Keratinocyte (primary cell): ENCODE measurements at regions not wholly inside any gene's neighbourhood (a gene's known extent, or its start where the extent isn't known, plus 50 kb on each side); places are given as distances from the start of the nearest gene placed in this dataset.
"Not testable (repeated sequence)": the region's sequence is repeated elsewhere in the genome, so short reads cannot be mapped to it uniquely, and the experiment has no call there.

ENCODE experiments used
- DNase-seq: peaks from one replicate; pipeline ENCODE4 v3.0.0-alpha.2; 2011; ENCODE audit warnings: low read depth, missing footprints, low spot score
- FAIRE-seq: peaks from 2 replicates; lab custom pipeline; 2011; peaks lifted over from hg19 to GRCh38; lab: Jason Lieb, UNC
- H2AFZ ChIP-seq: 2 replicates; pipeline ENCODE4 v1.6.0; 2012; ENCODE audit warnings: low read length, control low read depth, inconsistent platforms; ENCODE audit not compliant: control insufficient read depth
- H3K27ac ChIP-seq: 2 replicates; pipeline ENCODE4 v1.5.1; 2011; ENCODE audit warnings: low read length; ENCODE audit not compliant: control insufficient read depth, insufficient read depth
- H3K27me3 ChIP-seq: 3 replicates; pipeline ENCODE4 v1.6.0; 2011; ENCODE audit warnings: low read length; ENCODE audit not compliant: control insufficient read depth, insufficient read depth; ENCODE audit errors: extremely low read depth
- H3K36me3 ChIP-seq, 2 experiments: 2 replicates in 1 of 2; 3 replicates in 1 of 2; pipeline ENCODE4 v1.5.1; 2011; ENCODE audit warnings: low read length in 2 of 2, mild to moderate bottlenecking in 1 of 2; ENCODE audit not compliant: control insufficient read depth in 2 of 2, insufficient read depth in 2 of 2; ENCODE audit errors: extremely low read depth in 1 of 2
- H3K4me1 ChIP-seq: 3 replicates; pipeline ENCODE4 v1.5.1; 2011; ENCODE audit warnings: low read length; ENCODE audit not compliant: control insufficient read depth, insufficient read depth; ENCODE audit errors: extremely low read depth
- H3K4me2 ChIP-seq: 3 replicates; pipeline ENCODE4 v1.6.0; 2011; ENCODE audit warnings: low read depth, low read length; ENCODE audit not compliant: control insufficient read depth, insufficient read depth; ENCODE audit errors: extremely low read depth
- H3K4me3 ChIP-seq, 3 experiments: fragments of 200-600 bp in 1 of 3; sonication (generic) in 1 of 3; 2 replicates in 2 of 3; 3 replicates in 1 of 3; pipeline ENCODE4 v1.5.1; 2011 to 2016; ENCODE audit warnings: low read length in 3 of 3, mild to moderate bottlenecking in 3 of 3, control low read depth in 2 of 3, inconsistent platforms in 1 of 3, low read depth in 1 of 3, mixed read lengths in 1 of 3, mixed run types in 1 of 3, moderate library complexity in 1 of 3; ENCODE audit not compliant: control insufficient read depth in 2 of 3, insufficient read depth in 2 of 3; ENCODE audit errors: extremely low read depth in 1 of 3
- H3K79me2 ChIP-seq: 2 replicates; pipeline ENCODE4 v1.6.0; 2012; ENCODE audit warnings: low read length; ENCODE audit not compliant: control insufficient read depth, insufficient read depth
- H3K9ac ChIP-seq: 3 replicates; pipeline ENCODE4 v1.6.0; 2011; ENCODE audit warnings: low read length; ENCODE audit not compliant: control insufficient read depth, insufficient read depth; ENCODE audit errors: extremely low read depth
- H3K9me1 ChIP-seq: 3 replicates; pipeline ENCODE4 v1.6.0; 2011; ENCODE audit warnings: low read length; ENCODE audit not compliant: control insufficient read depth, insufficient read depth; ENCODE audit errors: extremely low read depth
- H3K9me3 ChIP-seq: 2 replicates; pipeline ENCODE4 v1.5.1; 2012; ENCODE audit warnings: low read depth, low read length; ENCODE audit not compliant: control insufficient read depth
- H4K20me1 ChIP-seq: 3 replicates; pipeline ENCODE4 v1.6.0; 2011; ENCODE audit warnings: low read length; ENCODE audit not compliant: control insufficient read depth, insufficient read depth; ENCODE audit errors: extremely low read depth
- EZH2 ChIP-seq: IDR thresholded peaks from one replicate; pipeline ENCODE4 v1.6.1; 2012; ENCODE audit warnings: inconsistent platforms, mild to moderate bottlenecking, low read length, moderate library complexity
- dilution Hi-C: fragments of 300-500 bp; cut with MboI; formaldehyde crosslinking; loops from one replicate; pipeline ENCODE4 v1.7.0; 2020; ENCODE audit warnings: low sequenced_read_pairs; ENCODE audit not compliant: extremely low pct_ligation_motif_present
- TF ChIP-seq, protein P1 (sequence below), 3 experiments: IDR thresholded peaks in 1 of 3; conservative IDR thresholded peaks in 1 of 3; optimal IDR thresholded peaks in 1 of 3; 2 replicates in 2 of 3; 3 replicates in 1 of 3; pipeline versions ENCODE3 to v1.5.1; 2011; ENCODE audit warnings: low read length in 3 of 3, mild to moderate bottlenecking in 3 of 3, moderate library complexity in 2 of 3, control low read depth in 1 of 3, inconsistent platforms in 1 of 3; ENCODE audit not compliant: insufficient read depth in 2 of 3; ENCODE audit errors: extremely low read depth in 1 of 3

DNA sequence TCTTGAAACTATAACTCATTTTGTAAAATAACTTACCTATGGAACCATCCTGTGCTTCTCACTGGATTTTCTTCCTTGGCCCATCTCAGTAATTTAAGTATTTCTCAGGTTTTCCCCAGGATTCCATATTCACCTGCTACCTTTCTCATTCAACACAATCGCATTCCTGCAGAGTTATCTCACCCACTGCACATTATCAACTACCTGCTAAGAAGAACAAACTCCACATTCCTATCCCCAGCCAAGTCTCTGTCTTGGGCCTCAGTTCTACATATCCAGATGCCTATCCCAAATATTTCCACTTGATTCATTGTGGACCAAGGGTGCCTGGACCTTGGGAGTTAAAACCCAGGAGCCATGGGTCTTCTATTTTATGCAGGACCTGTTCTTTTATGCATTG lies 60.2 kb upstream of the KCNQ5 start:
- Histone ChIP-seq H3K27me3 (no peaks in the 10 kb centered on the region), H3K36me3 (no peaks in the 10 kb centered on the region), H3K4me1 (no peaks in the 10 kb centered on the region), H3K4me2 (no peak overlapping the region), H3K9me3 (no peaks in the 10 kb centered on the region), H3K79me2 (no peaks in the 10 kb centered on the region), H2AFZ (no peak overlapping the region), H3K4me3 (no peak overlapping the region), H3K9me1 (no peaks in the 10 kb centered on the region), H3K27ac (no peak overlapping the region), H4K20me1 (no peaks in the 10 kb centered on the region), H3K9ac (no peak overlapping the region)
- DNase-seq (no peak), FAIRE-seq (no peak)
- TF ChIP-seq EZH2, result no peak
- TF ChIP-seq, protein P1, sequence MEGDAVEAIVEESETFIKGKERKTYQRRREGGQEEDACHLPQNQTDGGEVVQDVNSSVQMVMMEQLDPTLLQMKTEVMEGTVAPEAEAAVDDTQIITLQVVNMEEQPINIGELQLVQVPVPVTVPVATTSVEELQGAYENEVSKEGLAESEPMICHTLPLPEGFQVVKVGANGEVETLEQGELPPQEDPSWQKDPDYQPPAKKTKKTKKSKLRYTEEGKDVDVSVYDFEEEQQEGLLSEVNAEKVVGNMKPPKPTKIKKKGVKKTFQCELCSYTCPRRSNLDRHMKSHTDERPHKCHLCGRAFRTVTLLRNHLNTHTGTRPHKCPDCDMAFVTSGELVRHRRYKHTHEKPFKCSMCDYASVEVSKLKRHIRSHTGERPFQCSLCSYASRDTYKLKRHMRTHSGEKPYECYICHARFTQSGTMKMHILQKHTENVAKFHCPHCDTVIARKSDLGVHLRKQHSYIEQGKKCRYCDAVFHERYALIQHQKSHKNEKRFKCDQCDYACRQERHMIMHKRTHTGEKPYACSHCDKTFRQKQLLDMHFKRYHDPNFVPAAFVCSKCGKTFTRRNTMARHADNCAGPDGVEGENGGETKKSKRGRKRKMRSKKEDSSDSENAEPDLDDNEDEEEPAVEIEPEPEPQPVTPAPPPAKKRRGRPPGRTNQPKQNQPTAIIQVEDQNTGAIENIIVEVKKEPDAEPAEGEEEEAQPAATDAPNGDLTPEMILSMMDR (optimal IDR thresholded peaks at IDR 0.05 in 1 of 3, IDR thresholded peaks at IDR 0.05 in 1 of 3, conservative IDR thresholded peaks at IDR 0.05 in 1 of 3; ENCODE audit: extremely low read depth in 1 of 3, insufficient read depth in 2 of 3, low read length in 3 of 3), result no peak
- dilution Hi-C loops, result loop anchor here (25.0 kb wide), 1 partner anchor 124 kb away; no protein-coding TSS in a partner anchor

DNA sequence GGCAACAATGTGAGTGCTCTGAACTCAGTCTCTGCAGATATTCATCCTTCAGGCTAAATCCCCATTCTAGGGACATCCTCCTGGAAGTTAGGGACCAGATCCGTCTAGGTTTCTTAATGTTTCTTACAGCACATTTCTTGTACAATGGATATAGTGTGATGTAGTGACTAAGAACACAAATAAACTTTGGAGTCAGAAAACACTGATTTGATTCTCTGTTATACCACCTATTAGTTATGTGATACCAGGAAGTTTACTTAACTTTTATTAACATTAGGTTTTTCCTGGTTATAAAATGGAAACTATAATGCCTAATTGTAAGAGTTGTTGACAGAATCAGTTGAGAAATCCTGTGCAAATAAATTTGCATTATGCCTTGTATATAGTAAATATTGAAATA lies 57.6 kb upstream of the KCNQ5 start:
- TF ChIP-seq, protein P1 (optimal IDR thresholded peaks at IDR 0.05 in 1 of 3, IDR thresholded peaks at IDR 0.05 in 1 of 3, conservative IDR thresholded peaks at IDR 0.05 in 1 of 3; ENCODE audit: extremely low read depth in 1 of 3, insufficient read depth in 2 of 3, low read length in 3 of 3), result no peak
- no peak for TF ChIP-seq EZH2
- H3K4me1 ChIP-seq, result no peaks in the 10 kb centered on the region
- H3K27me3 ChIP-seq, result no peaks in the 10 kb centered on the region
- H3K4me3 ChIP-seq, result no peak overlapping the region
- dilution Hi-C loops, result loop anchor here (25.0 kb wide), 1 partner anchor 127 kb away; no protein-coding TSS in a partner anchor
- H3K36me3 ChIP-seq, result no peaks in the 10 kb centered on the region
- no peak overlapping the region for H3K4me2 ChIP-seq
- H4K20me1 ChIP-seq, result no peaks in the 10 kb centered on the region
- no peak for FAIRE-seq
- no peaks in the 10 kb centered on the region for H3K79me2 ChIP-seq
- DNase-seq, result no peak
- no peak overlapping the region for H3K9ac ChIP-seq
- no peak overlapping the region for H3K27ac ChIP-seq
- no peaks in the 10 kb centered on the region for H3K9me3 ChIP-seq
- H2AFZ ChIP-seq, result no peak overlapping the region
- H3K9me1 ChIP-seq, result no peaks in the 10 kb centered on the region

DNA sequence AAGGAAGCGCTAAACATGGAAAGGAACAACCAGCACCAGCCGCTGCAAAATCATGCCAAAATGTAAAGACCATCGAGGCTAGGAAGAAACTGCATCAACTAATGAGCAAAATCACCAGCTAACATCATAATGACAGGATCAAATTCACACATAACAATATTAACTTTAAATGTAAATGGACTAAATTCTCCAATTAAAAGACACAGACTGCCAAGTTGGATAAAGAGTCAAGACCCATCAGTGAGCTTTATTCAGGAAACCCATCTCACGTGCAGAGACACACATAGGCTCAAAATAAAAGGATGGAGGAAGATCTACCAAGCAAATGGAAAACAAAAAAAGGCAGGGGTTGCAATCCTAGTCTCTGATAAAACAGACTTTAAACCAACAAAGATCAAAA lies 49.9 kb upstream of the KCNQ5 start:
- H3K9me1 ChIP-seq, H3K36me3 ChIP-seq, H3K4me3 ChIP-seq, H2AFZ ChIP-seq, H3K27ac ChIP-seq, H3K79me2 ChIP-seq, H3K9ac ChIP-seq, H4K20me1 ChIP-seq, DNase-seq, H3K4me2 ChIP-seq, H3K9me3 ChIP-seq, FAIRE-seq, H3K27me3 ChIP-seq, H3K4me1 ChIP-seq: not testable (repeated sequence)
- dilution Hi-C loops, result loop anchor here (25.0 kb wide), 1 partner anchor 135 kb away; no protein-coding TSS in a partner anchor
